ENCODE measurements at regions not wholly inside any gene's neighbourhood (a gene's known extent, or its start where the extent isn't known, plus 50 kb on each side); places are given as distances from the start of the nearest gene placed in this dataset.

- Histone ChIP-seq H2AFZ (ENCODE audit: low read depth, low read length, severe bottlenecking) (no peak overlapping the region), H3K27me3 (ENCODE audit: low read length) (no peaks in the 10 kb centered on the region), H3K9me2 (replicated peaks; ENCODE audit: insufficient read depth, low read length) (no peaks in the 10 kb centered on the region), H3K4me2 (ENCODE audit: low read depth, low read length, poor library complexity, severe bottlenecking) (no peak overlapping the region), H4K20me1 (ENCODE audit: low read depth, low read length) (no peaks in the 10 kb centered on the region), H3K4me3 (ENCODE audit: insufficient read depth, low read length, poor library complexity, severe bottlenecking) (no peak overlapping the region), H3K9me3 (ENCODE audit: insufficient read depth, low read length) (no peaks in the 10 kb centered on the region), H3K79me2 (ENCODE audit: insufficient read depth, low read length) (no peaks in the 10 kb centered on the region), H3F3A (ENCODE audit: insufficient read depth) (no peaks in the 10 kb centered on the region), H3K9ac (ENCODE audit: low read length) (no peak overlapping the region), H3K27ac (ENCODE audit: low read depth, low read length) (no peak overlapping the region), H3K36me3 (ENCODE audit: low read length) (no peaks in the 10 kb centered on the region)
- TF ChIP-seq EZH2phosphoT487 (conservative IDR thresholded peaks at IDR 0.05; ENCODE audit: low read length) (no peak), CTCF (IDR thresholded peaks at IDR 0.05; ENCODE audit: insufficient read depth, low read length, poor library complexity, severe bottlenecking) (no peak)
Observed at GRCh38 chr22:48785792-48786678, 1041.6 kb downstream of the BRD1 start.

DNA sequence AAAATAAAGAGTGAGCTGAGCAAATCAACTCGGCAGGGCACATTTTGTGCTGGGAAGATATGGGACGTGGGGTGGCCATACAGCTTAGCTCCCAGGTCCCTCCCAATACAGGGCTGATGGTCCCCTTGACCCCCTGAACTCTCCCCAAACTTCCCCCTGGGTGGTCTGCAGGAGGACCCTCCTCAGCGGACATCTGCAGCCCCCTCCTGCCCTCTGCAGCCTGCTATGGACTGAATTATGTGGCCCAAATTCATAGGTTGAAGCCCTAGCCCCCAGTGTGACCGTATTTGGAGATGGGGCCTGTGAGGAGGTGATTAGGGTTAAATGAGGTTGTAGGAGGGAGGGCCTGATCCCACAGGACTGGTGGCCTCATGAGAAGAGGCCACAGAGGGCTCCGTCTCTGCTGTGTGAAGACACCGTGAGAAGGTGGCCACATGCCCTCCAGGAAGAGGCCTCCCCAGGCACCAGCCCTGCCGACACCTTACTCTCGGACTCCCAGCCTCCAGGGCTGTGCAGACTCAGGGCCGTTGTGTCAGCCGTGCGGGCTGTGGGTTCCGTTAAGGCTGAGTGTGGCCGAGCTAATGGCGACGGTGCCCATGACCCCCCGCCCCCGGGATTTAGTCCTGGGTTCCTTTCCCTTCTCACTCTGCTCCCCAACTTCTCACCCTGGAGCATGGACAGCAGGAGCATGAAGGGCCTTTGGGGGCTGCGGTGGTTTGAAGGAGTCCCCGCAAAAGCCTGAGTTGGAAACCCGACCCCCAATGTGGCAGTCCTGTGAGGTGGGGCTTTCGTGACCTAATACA, 1042.8 kb downstream of the BRD1 start:
- no peaks in the 10 kb centered on the region for H3K9me3 ChIP-seq (ENCODE audit: insufficient read depth, low read length)
- no peak overlapping the region for H2AFZ ChIP-seq (ENCODE audit: low read depth, low read length, severe bottlenecking)
- TF ChIP-seq CTCF (IDR thresholded peaks at IDR 0.05; ENCODE audit: insufficient read depth, low read length, poor library complexity, severe bottlenecking): no peak
- no peak for TF ChIP-seq EZH2phosphoT487 (conservative IDR thresholded peaks at IDR 0.05; ENCODE audit: low read length)
- H3K27me3 ChIP-seq (ENCODE audit: low read length): no peaks in the 10 kb centered on the region
- no peak overlapping the region for H3K4me2 ChIP-seq (ENCODE audit: low read depth, low read length, poor library complexity, severe bottlenecking)
- H3F3A ChIP-seq (ENCODE audit: insufficient read depth): no peaks in the 10 kb centered on the region
- no peak overlapping the region for H3K4me3 ChIP-seq (ENCODE audit: insufficient read depth, low read length, poor library complexity, severe bottlenecking)
- no peaks in the 10 kb centered on the region for H3K79me2 ChIP-seq (ENCODE audit: insufficient read depth, low read length)
- H3K9ac ChIP-seq (ENCODE audit: low read length): no peak overlapping the region
- H3K36me3 ChIP-seq (ENCODE audit: low read length): no peaks in the 10 kb centered on the region
- no peak overlapping the region for H3K27ac ChIP-seq (ENCODE audit: low read depth, low read length)
- no peaks in the 10 kb centered on the region for H4K20me1 ChIP-seq (ENCODE audit: low read depth, low read length)
- H3K9me2 ChIP-seq (replicated peaks; ENCODE audit: insufficient read depth, low read length): no peaks in the 10 kb centered on the region

DNA sequence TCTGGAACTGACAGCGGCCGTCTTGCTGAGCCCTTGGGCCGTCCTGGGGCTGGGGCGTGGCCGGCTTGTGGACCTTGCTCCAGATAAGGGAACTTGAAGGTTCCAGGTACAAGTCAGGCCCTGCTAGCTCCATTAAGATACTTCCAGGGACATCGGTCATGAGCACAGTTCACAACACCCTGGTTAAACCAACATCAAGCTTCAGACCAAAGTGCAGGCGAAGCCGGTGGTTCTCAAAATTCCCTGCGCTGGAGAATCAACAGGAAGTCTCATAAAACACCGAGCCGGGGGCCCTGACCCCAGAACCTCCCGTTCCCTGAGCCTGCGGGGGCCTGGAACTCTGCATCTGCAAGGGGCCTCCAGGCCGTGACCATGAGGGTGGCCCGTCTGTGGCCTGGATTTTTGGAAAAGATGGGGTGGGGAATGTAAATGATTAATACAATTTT, 1043.8 kb downstream of the BRD1 start:
- Histone ChIP-seq H3K9me3 (ENCODE audit: insufficient read depth, low read length) (no peaks in the 10 kb centered on the region), H3K4me3 (ENCODE audit: insufficient read depth, low read length, poor library complexity, severe bottlenecking) (no peak overlapping the region), H3K27ac (ENCODE audit: low read depth, low read length) (no peak overlapping the region), H3F3A (ENCODE audit: insufficient read depth) (no peaks in the 10 kb centered on the region), H4K20me1 (ENCODE audit: low read depth, low read length) (no peaks in the 10 kb centered on the region), H3K27me3 (ENCODE audit: low read length) (no peaks in the 10 kb centered on the region), H3K9me2 (replicated peaks; ENCODE audit: insufficient read depth, low read length) (no peaks in the 10 kb centered on the region), H3K9ac (ENCODE audit: low read length) (no peak overlapping the region), H2AFZ (ENCODE audit: low read depth, low read length, severe bottlenecking) (no peak overlapping the region), H3K36me3 (ENCODE audit: low read length) (no peaks in the 10 kb centered on the region), H3K4me2 (ENCODE audit: low read depth, low read length, poor library complexity, severe bottlenecking) (no peak overlapping the region), H3K79me2 (ENCODE audit: insufficient read depth, low read length) (no peaks in the 10 kb centered on the region)
- TF ChIP-seq EZH2phosphoT487 (conservative IDR thresholded peaks at IDR 0.05; ENCODE audit: low read length) (no peak), CTCF (IDR thresholded peaks at IDR 0.05; ENCODE audit: insufficient read depth, low read length, poor library complexity, severe bottlenecking) (no peak)
